ENCODE measurements at regions not wholly inside any gene's neighbourhood (a gene's known extent, or its start where the extent isn't known, plus 50 kb on each side); places are given as distances from the start of the nearest gene placed in this dataset.

- TF ChIP-seq CTCF (IDR thresholded peaks at IDR 0.05; ENCODE audit: low read depth, low read length), result no peak
- TF ChIP-seq POLR2A (IDR thresholded peaks at IDR 0.05; ENCODE audit: extremely low read depth, insufficient read length), result no peak
Observed at GRCh38 chr6:21390532-21391213, 202.9 kb upstream of the SOX4 start.
